Lung microvascular endothelial cell (primary cell): ENCODE measurements at regions not wholly inside any gene's neighbourhood (a gene's known extent, or its start where the extent isn't known, plus 50 kb on each side); places are given as distances from the start of the nearest gene placed in this dataset.

Experiments
- DNase-seq, 2 donors: peaks; one replicate each; pipeline versions ENCODE4 v3.0.0 to v3.0.0-alpha.2; 2010; ENCODE audit warnings: low read depth in 2 of 2

DNA sequence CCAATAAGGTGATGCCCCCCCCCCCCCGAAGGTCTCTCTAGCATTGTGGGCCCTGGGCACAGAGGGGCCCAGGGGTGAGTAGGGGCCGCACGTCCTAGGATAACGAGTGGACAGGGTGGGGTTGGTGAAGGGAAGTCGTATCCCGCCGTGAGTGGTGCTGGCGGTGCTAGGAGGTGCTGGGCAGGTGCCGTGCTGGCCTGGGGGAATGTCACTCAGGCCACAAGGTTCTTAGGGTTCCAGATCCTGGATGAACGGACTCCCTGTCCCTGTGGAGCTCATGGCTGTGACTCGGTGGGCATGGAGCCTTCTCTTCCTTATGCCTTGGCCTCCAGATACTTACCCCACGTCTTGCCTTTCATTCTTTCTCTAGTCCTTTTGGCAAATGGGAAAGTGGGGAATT is 157.4 kb upstream of the SOX1 start:
- DNase-seq, result no peak

DNA sequence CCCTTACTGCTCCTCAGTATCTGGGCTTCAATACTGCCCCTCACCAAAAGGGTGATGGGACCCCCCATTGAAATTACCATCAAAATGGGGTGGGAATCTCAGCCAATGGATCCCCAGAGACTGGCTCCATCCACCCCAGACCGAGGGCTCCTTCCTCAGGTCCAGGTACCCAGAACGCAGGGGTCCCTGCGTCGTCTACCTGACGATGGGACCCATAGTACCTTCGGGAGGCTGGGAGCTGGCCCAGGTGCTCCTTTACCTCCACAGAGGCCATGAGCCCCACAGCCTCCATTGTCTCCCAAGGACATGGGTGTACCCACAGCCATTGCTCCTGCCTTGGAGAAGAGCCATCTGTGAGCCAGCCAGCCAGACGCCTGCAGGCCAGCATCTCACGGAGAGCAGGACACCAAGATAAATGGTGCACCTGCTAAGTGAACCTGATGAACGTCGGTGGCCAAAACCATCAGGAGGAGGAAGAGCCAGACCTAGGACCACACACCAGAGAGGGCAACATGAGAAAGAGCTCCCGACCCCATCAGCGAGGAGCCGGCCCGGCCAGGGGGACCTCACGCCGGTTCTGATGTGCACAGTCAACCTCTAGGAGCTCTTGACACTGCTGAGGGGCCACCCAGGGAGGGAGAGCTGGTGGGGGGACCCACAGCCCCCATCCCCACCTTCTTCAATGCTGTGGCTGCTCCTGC is 156.8 kb upstream of the SOX1 start:
- no peak for DNase-seq

DNA sequence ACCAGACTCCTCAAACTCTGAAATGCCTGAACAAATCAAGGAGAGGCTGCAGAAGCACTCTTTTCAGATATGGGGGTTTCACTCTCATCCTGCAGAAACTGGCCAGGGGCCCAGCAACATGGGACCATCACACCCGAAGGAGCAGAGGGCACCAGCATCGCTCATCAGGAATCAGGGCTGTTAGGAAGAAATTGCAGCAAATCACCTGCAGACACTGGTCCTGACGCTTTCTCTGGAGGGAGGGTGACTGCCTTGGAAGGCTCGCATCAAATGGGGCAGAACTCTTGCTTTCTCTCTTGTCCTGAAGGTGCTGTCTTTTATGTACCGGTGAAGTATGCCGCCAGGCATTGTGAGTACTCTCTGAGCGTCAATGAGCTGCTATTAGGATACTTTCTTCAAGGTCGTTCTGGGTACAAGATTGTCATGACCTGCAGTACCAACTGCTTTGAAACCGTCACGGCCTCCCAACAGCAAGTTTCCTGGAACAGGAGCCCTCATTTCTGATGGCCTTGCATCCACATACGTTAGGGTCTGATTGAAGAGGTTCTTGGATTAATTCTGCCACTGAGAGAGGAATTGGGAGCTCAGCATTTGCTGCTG is 155.7 kb upstream of the SOX1 start:
- DNase-seq, result no peak

DNA sequence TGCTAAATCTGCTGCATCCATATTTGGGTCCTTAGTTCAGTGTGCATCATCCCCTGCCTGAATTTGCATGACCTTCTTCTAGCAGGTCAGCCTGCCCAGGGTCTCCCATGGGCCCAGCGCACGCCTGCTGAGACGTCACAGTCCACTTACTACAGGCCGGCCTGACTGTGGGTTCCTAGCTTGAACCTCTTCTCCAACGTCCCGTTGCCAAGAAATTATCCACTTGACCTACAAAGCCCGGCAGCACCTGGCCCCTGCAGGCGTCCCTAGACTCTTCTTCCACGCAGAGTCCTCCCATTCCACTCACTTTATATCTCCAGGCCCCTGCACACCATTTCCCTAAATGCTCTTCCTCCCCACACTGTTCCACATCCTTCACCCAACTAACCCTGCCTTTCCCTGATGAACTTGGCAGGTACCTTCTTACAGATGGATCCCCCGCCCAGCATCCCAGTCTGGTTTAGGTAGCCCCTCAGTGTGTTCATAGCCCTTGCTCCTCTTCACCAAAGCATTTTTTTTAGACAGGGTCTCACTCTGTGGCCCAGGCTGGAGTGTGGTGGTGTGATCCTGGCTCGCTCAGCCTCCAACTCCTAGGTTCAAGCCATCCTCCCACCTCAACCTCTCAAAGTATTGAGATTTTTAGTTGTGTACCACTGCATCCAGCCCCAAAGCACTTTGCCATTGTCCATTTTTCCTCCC is 155.0 kb upstream of the SOX1 start:
- no peak for DNase-seq

DNA sequence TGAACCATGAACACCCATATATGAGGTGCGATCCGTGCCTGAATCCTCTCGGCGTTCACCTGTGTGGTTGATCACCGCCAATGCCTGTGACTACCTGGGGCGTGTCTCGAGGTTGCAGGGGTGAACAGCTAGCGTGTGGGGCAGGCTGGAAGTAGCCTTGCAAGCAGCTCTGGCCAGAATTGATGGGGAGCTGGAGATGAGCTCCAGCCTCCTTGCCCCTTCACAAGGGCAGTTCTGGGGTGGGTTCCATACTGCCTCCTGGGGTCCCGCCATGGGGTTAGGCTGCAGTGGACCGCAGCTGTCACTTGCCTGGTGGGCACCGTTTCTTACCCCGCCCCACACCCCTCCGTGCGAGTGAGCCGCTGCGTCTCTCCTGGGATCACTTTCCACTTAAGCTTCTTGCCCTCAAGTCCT is 154.5 kb upstream of the SOX1 start:
- DNase-seq, result no peak

DNA sequence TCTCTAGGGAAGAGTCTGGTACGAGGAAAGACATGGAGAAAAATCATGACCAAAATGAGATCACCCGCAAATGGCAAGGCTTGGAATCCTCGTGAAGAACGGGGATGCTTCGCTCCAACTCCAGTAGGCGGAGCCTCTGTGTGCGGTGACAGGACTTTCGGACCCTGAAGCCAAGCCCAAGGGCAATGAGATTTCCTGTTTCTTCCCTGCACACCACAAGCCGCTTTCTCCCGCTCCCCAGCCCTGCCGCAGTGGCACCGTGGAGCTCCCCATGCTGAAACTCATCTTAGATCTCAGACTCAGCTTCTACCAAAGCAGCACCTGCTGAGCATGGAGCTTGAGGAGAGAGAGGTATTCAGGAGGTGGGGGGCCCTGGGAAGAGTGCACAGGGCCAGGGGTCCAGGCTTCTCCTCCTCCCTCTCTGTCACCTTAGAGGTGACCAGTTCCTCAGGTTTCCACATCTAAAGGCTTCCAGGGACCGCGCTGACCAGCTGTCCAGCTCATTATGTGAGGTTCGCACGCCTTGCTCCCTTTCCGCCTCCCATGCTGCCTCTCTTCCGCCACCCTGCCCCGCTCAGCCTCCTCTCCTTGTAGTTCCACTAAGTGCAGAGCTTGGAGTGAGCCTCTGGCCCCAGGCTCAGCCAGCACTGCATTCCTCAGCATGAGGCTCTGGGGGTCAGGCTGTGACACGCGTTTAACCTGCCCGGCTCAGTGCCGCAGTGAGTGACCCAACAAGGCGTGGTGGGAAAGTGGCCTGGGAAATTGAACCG is 153.8 kb upstream of the SOX1 start:
- no peak for DNase-seq

DNA sequence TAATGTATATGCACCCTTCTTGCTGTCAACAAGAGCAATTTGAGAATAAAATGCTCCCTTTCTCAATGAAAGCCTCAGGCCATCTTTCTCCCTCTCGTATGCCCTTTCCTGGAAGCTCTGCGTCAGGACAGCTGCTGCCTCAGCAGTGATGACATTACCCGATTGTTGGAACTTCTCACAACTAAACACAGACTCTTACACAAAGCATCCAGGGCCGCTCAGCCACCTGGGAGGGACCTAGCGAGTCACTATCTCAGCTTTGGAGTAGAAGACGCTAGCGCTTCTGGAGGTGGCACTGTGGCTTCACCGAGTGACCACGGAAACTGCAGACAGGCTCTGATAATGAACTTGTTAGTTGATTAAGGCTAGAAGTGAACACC is 153.2 kb upstream of the SOX1 start:
- no peak for DNase-seq

DNA sequence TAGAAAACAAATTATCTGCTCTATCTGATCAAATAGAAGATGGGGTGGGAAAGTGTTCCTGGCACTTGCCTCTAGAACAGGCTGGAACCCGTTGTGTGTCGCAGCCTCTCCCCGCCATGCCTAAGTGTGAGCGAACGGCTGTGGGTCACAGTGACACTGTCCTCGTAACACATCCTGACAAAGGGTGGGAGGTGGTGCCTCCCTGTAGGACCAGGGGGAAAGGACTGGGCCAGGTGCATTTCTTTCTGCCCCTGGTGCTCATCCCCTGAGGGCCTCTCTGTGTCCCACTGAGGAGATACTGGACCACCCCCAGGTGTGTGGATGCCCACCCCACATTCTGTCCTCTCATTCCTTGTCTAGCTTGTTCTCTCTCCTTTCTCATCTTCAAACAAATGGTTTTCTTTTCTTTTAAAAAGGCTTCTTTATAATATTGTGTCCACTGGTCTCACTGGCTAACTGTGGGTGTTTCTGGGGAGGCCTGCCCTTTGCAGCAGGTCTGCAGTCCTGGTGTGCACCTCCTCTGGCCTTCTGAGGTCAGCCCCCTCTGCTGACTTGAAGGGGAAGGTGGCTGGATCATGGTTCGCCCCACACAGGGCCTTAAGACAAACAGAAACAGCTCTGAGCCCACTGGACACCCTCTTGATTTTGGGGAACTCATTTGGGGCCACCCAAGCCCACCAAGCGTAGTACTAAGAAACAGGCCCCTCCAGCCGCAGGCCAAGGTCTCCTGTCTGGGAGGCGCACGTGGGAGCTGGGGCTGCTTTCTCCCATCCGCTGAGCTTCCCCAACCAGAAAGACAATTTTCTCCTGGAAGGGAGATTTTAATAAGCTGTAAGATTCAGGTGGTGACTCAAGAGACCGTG is 152.5 kb upstream of the SOX1 start:
- no peak for DNase-seq

DNA sequence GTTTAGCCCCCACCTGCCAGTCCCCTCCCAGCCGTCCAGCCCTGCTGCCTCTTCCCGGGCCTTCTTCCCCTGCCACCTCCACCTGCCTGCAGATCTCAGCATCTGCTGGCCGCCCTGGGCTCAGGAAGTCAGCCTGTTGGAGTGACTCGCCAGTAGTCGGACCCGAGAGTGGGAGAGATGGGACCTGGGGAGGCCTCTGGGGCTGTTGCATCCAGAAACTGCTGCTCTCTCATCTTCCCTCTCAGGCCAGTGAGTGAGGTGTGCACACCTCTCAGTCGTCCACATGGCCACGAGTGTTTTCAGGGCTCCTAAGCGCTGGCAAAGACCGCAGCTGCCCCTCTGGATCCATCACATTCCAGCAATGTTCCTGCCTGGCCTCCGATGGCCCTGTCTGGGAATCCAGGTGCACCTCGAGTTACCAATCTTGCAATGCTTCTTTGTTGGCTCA is 151.8 kb upstream of the SOX1 start:
- no peak for DNase-seq

DNA sequence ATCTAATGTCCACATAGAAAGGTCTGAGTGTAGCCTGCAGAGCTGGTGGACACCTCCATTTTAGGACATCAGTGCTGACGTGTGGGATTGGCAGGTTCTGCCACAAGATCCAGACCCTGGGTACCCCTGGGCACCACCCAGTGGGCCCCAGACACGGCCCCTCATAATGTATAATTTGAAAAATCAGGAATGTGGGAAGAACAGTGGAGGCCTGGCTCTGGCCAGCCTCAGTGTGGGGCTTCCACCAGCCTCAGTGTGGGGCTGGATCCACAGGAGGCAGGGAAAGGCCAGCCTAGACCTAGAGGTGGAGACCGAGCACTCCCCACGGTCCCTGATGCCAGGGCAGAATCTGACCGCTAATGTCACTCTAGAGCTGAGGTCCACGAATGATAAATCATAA is 150.7 kb upstream of the SOX1 start:
- no peak for DNase-seq

DNA sequence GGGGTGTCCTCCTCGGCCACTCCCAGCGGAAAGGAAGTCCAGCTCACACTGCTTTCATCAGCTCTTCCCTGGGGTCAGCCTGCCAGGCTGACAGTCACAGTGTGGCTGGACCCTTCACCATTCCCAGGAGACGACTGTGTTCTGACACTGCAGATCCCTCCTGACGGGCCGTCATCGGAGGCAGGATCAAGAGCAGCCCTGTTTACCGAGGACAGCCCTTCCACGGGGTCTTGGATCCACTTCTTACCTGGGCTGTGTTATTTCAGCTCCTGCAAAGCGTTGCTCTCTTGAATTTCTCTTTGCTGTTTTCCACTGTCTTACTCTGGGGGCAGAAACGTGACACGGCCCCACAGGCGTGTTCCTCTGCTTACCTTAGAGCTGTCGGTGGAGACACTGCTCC is 149.9 kb upstream of the SOX1 start:
- no peak for DNase-seq

DNA sequence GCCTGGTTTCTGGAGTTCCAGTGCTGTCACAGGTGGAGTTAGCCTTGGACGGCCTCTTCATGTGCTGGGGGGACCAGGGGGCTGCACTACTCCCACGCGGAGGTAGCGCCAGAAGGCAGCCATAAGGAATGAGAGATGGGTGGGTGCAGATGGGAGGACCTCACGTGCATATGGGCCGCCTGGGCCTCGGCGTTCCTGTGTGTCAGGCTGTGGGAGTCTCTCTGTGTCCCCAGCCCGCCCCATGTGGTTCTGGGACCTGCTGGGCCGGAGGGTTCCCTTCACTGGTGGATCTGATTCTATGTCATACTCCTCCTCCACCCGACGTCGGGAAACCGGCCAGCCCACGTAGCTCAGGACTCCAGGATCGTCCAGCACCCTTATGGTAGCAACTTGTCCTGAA is 149.0 kb upstream of the SOX1 start:
- no peak for DNase-seq

DNA sequence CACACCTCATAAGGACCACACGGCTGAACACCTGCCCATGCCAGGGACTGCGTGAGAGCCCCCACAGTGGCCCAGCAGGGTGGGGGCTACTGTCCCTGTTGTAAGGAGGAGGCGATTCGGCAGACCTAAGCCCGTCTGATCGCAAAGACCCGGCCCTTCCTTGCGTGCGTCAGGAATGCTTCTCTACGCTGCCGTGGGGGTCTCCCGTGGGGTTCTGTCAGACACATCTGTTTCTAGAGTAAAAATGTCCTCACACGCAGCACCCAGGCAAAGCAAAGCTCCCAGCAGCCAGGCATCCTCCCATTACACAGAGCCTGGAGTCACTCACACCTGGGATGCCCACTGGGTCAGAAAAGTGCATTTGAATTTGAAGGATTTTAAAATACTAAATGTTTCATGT is 147.7 kb upstream of the SOX1 start:
- DNase-seq, result no peak

DNA sequence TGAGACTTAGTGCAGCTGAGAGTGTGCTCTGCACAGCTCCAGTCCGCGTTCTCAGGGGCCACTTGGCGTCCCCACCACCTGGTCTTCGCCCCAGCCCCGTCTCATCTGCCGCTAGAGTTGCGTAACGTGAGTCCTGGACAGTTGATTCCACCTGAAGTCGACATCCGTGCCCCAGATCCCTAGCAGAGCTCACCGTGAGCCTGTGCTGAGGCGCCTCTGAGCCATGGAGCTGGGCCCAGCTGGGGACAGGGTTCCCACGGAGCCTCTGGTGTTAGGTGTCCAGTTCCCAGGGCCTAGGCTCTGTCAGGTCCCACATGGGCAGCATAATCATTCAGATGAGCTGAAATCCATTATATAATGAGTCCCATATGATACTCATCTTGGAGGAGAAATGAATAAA is 147.1 kb upstream of the SOX1 start:
- DNase-seq, result no peak

DNA sequence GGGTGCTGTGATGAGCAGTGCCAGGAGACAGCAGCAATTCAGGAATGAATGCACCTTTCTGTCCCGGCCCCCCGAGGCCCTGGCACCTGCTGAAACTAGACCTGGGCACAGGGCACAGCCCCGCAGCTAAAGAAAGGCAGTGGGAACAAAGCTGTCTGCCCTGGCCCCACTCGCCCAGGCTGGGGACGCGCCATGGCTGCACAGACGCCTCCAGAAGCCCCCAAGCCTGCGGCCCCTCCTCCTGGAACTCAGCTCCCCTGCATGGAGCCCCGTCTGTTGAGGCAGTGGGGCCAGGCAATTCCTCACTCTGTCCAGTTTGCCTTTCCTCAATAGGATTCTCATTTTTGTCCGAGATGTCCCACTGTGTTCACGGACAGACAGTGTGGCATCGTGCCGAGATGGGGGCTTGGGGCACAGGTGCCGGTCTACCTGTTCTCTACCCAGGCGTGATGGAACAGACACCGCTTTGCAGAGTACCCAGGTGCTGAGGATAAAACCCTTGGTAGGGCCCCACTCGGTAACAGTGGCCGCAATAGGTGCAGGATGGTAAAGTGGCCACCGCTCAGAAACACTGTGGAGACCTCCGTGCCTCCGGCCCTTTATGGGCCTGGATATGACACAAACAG is 146.5 kb upstream of the SOX1 start:
- DNase-seq, result no peak

DNA sequence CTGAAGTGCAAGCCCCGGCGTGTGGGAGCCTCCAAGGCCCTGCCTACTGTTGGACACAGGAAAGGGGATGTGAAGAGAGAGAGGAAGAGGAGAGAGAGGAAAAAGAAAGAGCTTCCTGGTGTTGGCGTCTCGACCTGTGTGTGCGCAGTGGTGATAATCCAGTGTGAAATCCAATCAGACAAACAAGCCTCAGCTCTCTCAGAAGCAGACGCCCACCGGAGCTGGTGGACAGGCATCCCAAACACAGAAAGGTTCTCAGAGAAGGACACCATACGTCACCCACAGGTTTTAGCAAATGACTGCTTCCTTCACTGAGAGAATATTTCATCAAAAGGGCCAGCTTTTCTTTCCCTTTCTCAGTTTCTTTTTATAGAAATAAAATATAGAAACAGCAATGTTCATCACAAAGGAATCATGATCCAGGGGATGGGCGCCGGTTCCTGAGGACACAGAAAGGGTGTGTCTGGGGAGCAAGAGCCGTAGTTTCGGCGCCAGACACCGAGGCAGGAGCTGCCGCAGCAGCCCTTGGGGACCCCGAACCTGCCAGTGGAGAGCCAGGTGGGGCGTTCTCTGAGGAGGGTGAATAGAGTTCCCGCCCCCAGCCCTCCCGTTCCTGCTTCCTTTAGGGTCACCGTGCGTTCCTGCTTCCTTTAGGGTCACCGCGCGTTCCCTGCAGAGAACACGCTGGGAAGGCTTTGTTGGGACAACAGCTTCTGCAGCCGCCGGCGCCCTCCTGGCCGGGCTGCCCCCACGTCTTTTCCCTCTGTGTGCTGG is 145.8 kb upstream of the SOX1 start:
- no peak for DNase-seq

DNA sequence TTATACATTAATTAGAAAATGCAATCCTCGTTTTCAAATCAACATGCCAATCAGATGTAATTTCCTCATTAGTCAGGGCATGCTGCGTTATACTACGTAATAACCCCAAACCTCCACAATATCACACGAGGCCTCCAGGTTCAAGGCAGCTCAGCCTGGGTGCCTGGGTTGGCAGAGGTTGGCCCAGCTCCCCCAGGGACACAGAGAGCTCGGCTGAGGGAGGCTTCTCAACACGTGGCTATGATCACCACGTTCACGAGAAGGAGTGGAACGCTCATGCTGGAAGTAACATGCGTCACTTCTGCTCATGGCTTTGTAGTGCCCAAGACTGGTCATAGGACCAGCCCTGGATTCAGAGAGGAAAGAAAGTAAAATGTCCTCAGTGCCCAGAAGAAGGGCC is 144.9 kb upstream of the SOX1 start:
- DNase-seq, result no peak

DNA sequence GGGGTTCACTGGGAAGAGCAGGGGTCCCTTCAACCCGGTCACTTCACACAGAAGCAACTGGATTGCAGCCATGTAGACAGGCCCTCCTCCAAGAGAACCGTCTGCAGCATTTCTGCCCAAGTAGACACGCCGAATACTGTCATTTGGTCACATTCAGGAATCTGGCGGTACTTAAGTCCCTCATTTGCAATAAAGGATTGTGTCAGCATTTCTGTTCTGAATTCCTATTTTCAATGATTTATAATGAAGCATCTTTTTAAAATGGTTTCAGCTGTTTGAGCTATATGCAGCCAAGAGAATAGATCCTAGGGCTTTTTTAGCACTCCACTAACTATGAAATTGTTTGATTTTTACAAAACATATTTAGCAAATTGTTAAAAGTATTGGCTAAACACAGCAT is 143.5 kb upstream of the SOX1 start:
- DNase-seq, result no peak

DNA sequence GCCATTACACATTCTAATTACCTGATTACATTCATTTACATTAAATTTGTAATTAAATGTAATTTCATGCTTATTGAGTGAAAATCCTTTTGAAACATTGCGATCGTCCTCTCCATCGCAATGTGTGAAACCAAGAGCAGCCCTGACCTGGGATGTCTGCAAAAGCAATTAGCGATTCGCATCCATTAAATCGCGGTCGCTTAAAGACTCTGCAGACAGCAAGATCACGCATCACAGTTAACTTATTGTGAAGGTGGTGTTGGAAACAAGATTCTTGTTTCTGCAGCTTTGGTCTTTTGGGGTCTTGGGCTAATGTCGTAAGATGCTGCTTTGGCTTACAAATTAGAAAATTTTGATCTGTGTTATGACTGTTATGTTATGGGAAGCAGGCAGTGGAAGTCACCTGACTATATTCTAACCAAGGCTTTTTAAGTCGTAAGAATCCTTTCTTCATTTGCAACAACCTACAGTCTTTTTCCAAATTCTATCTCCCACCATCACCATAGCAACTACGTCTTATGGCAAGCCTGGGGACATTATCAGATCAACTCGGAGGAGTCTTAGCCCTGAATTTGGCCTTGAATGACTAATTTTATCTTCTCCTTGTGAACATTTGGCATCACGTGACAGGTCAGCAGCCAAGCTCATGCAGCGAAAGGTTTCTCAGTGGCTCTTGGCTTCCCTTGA is 142.8 kb upstream of the SOX1 start:
- DNase-seq, result no peak

DNA sequence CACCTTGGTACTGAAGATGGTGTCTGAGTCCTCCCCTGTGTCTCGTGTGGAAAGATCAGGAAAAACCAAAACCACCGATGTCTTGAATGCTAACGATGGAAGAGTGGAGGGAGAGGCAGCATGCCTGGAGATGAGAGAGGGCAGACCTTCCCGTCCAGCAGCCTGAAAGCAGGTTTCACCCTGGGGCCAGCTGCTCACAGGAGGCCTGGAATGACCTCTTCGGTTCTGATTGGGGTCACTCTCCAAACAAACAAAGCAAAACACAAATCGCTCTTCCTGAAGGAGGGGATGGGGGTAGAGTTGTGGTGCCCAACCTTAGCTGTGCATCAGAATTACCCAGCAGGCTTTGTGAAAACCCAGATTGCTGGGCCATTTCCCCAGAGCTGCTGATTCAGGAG is 142.3 kb upstream of the SOX1 start:
- no peak for DNase-seq
